K562 (cell line): ENCODE measurements at regions not wholly inside any gene's neighbourhood (a gene's known extent, or its start where the extent isn't known, plus 50 kb on each side); places are given as distances from the start of the nearest gene placed in this dataset.

Experiments
- CBX2 ChIP-seq: fragments of 200-600 bp; sonication (generic); IDR thresholded peaks from one replicate; pipeline ENCODE4 v1.6.1; 2012; ENCODE audit warnings: mild to moderate bottlenecking, low read length, inconsistent platforms; ENCODE audit not compliant: insufficient read depth, poor library complexity, severe bottlenecking
- POLR2A ChIP-seq: fragments of 450-650 bp; conservative IDR thresholded peaks from 2 replicates; pipeline ENCODE4 v1.6.1; 2016
- TF ChIP-seq, protein P1 (sequence below): sonication (generic); formaldehyde crosslinking; IDR thresholded peaks from 2 replicates; pipeline ENCODE4 v1.8.0; 2023; ENCODE audit warnings: mild to moderate bottlenecking, missing genetic modification reagents

DNA sequence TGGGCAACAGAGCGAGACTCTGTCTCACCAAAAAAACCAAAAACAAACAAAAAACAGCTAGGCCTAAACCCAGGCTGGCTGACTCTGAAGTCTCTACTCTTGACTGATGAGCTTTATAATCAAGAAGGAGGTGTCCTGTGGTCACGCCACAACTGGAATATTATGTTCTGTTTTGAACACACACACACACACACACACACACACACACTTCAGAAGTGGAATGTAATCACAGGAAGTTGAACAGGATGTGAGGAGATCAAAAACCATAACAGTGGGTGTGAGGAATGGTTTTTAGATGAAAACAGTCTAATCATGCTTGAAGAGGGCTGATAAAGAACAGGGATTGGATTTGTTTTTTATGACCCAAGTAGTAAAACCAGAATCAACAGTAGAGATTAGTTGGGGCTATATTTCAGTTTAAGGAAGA, 51.1 kb upstream of the IL6 start:
- TF ChIP-seq, protein P1, sequence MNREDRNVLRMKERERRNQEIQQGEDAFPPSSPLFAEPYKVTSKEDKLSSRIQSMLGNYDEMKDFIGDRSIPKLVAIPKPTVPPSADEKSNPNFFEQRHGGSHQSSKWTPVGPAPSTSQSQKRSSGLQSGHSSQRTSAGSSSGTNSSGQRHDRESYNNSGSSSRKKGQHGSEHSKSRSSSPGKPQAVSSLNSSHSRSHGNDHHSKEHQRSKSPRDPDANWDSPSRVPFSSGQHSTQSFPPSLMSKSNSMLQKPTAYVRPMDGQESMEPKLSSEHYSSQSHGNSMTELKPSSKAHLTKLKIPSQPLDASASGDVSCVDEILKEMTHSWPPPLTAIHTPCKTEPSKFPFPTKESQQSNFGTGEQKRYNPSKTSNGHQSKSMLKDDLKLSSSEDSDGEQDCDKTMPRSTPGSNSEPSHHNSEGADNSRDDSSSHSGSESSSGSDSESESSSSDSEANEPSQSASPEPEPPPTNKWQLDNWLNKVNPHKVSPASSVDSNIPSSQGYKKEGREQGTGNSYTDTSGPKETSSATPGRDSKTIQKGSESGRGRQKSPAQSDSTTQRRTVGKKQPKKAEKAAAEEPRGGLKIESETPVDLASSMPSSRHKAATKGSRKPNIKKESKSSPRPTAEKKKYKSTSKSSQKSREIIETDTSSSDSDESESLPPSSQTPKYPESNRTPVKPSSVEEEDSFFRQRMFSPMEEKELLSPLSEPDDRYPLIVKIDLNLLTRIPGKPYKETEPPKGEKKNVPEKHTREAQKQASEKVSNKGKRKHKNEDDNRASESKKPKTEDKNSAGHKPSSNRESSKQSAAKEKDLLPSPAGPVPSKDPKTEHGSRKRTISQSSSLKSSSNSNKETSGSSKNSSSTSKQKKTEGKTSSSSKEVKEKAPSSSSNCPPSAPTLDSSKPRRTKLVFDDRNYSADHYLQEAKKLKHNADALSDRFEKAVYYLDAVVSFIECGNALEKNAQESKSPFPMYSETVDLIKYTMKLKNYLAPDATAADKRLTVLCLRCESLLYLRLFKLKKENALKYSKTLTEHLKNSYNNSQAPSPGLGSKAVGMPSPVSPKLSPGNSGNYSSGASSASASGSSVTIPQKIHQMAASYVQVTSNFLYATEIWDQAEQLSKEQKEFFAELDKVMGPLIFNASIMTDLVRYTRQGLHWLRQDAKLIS (CRISPR knock-in tag), result no peak
- TF ChIP-seq CBX2 (no peak), POLR2A (no peak)
